K562 (cell line): ENCODE measurements at regions not wholly inside any gene's neighbourhood (a gene's known extent, or its start where the extent isn't known, plus 50 kb on each side); places are given as distances from the start of the nearest gene placed in this dataset.
A peak's percentile ranks its signal among the peaks of the same experiment; 100 is the strongest.

Experiments
- ATAC-seq: fragments of 200-7000 bp; cut with Tn5 transposase; 3 replicates; pipeline ENCODE4 v1.9.1; 2020; ENCODE audit warnings: moderate library complexity
- BruUV-seq: library from RNA; stranded (reverse); fragments of 400-500 nt; replicated peaks from 2 replicates; lab custom pipeline; 2021; lab: Mats Ljungman, UMichigan
- CTCF ChIA-PET: fragments of 300-600 bp; formaldehyde crosslinking; extraction: SDS; loops from one replicate; lab custom pipeline; 2021; ENCODE audit warnings: low intra/inter-chr PET ratio; lab: Yijun Ruan, JAX
- POLR2A ChIA-PET: fragments of 300-600, 350-650 bp; sonication (Branson Sonifier 250); formaldehyde crosslinking; extraction: SDS; loops from one replicate; lab custom pipeline; 2021; ENCODE audit warnings: antibody characterized with exemption, inconsistent platforms; lab: Yijun Ruan, JAX
- DNase-seq, 4 experiments: peaks; one replicate each; pipeline versions ENCODE4 v3.0.0 to v3.0.0-alpha.2; 2011 to 2018; ENCODE audit warnings: low spot score in 3 of 4, mixed read lengths in 3 of 4; ENCODE audit errors: extremely low read depth in 1 of 4
- FAIRE-seq: peaks from 2 replicates; lab custom pipeline; 2011; peaks lifted over from hg19 to GRCh38; lab: Jason Lieb, UNC
- H2AFZ ChIP-seq: 2 replicates; pipeline ENCODE4 v1.6.0; 2011; ENCODE audit warnings: low read depth, low read length, control low read depth, inconsistent platforms
- H3K27ac ChIP-seq: fragments of 200-600 bp; 3 replicates; pipeline ENCODE4 v1.8.0; 2011; ENCODE audit warnings: low read depth, mild to moderate bottlenecking, control low read depth, inconsistent platforms, low read length, moderate library complexity, mixed read lengths; ENCODE audit errors: extremely low read depth
- H3K27me3 ChIP-seq, 2 experiments: fragments of 300-600 bp in 1 of 2; 2 replicates in 1 of 2; 3 replicates in 1 of 2; pipeline versions ENCODE4 v1.6.0 to v1.8.0; 2011; ENCODE audit warnings: inconsistent platforms in 2 of 2, low read length in 2 of 2, mild to moderate bottlenecking in 1 of 2, mixed read lengths in 1 of 2, moderate library complexity in 1 of 2; ENCODE audit not compliant: control insufficient read depth in 2 of 2, insufficient read depth in 2 of 2
- H3K36me3 ChIP-seq: fragments of 300-600 bp; 3 replicates; pipeline ENCODE4 v1.8.0; 2011; ENCODE audit warnings: mild to moderate bottlenecking, low read length, inconsistent platforms; ENCODE audit not compliant: control insufficient read depth, insufficient read depth
- H3K4me1 ChIP-seq, 2 experiments: fragments of 200-600 bp in 1 of 2; replicated peaks in 1 of 2; 2 replicates in 1 of 2; 3 replicates in 1 of 2; pipeline versions ENCODE4 v1.5.1 to v1.8.0; 2011; ENCODE audit warnings: inconsistent platforms in 2 of 2, low read length in 2 of 2, mild to moderate bottlenecking in 1 of 2, mixed read lengths in 1 of 2, moderate library complexity in 1 of 2; ENCODE audit not compliant: control insufficient read depth in 2 of 2, insufficient read depth in 2 of 2
- H3K4me2 ChIP-seq: 2 replicates; pipeline ENCODE4 v1.6.1; 2011; ENCODE audit warnings: low read length, control low read depth, inconsistent platforms, mixed read lengths; ENCODE audit not compliant: insufficient read depth
- H3K4me3 ChIP-seq: fragments of 200-600 bp; sonication (generic), shearing (Covaris generic); 2 replicates; pipeline ENCODE4 v1.5.1; 2016; ENCODE audit warnings: control low read depth, inconsistent platforms
- H3K79me2 ChIP-seq: fragments of 200-600 bp; 3 replicates; pipeline ENCODE4 v1.8.0; 2011; ENCODE audit warnings: low read length, inconsistent platforms; ENCODE audit not compliant: control insufficient read depth, insufficient read depth
- H3K9ac ChIP-seq, 2 experiments: 2 replicates each; pipeline versions ENCODE4 v1.6.0 to v1.6.1; 2011; ENCODE audit warnings: low read depth in 2 of 2, low read length in 2 of 2, control low read depth in 1 of 2, inconsistent platforms in 1 of 2, mild to moderate bottlenecking in 1 of 2, mixed read lengths in 1 of 2; ENCODE audit not compliant: insufficient read depth in 1 of 2
- H3K9me1 ChIP-seq: one replicate; pipeline ENCODE4 v1.6.0; 2011; ENCODE audit warnings: inconsistent platforms, mild to moderate bottlenecking, low read length, moderate library complexity; ENCODE audit not compliant: control insufficient read depth, insufficient read depth
- H3K9me3 ChIP-seq: replicated peaks from 2 replicates; pipeline ENCODE4 v1.5.1; 2011; ENCODE audit warnings: low read depth, low read length, inconsistent platforms; ENCODE audit not compliant: control insufficient read depth, insufficient read depth
- H4K20me1 ChIP-seq: replicated peaks from 2 replicates; pipeline ENCODE4 v1.6.1; 2011; ENCODE audit warnings: low read length, inconsistent platforms, mixed read lengths; ENCODE audit not compliant: control insufficient read depth, insufficient read depth
- CCAR2 ChIP-seq: fragments of 200-400 bp; formaldehyde crosslinking; IDR thresholded peaks from 2 replicates; pipeline ENCODE4 v1.6.1; 2017; ENCODE audit warnings: mild to moderate bottlenecking, low read depth, low read length
- ESRRA ChIP-seq: fragments of 450-650 bp; IDR thresholded peaks from 2 replicates; pipeline ENCODE4 v1.6.1; 2014; ENCODE audit warnings: low read depth, mild to moderate bottlenecking, moderate library complexity, borderline replicate concordance
- EZH2 ChIP-seq: IDR thresholded peaks from 2 replicates; pipeline ENCODE4 v1.6.1; 2012; ENCODE audit warnings: low read depth, mild to moderate bottlenecking, inconsistent platforms, low read length, borderline replicate concordance
- HIVEP1 ChIP-seq: fragments of 250-450 bp; sonication (Bioruptor Pico); IDR thresholded peaks from 2 replicates; pipeline ENCODE4 v1.4.0; 2020; ENCODE audit warnings: mild to moderate bottlenecking
- ID3 ChIP-seq, 2 experiments: fragments of 250-450 bp in 1 of 2; fragments of 450-650 bp in 1 of 2; sonication (Bioruptor Pico) in 1 of 2; IDR thresholded peaks; 2 replicates each; pipeline versions ENCODE4 v1.6.1 to v1.8.0; 2016 to 2021; ENCODE audit warnings: mild to moderate bottlenecking in 2 of 2, moderate library complexity in 2 of 2, missing compliant biosample characterization in 1 of 2, missing genetic modification characterization in 1 of 2
- NFRKB ChIP-seq: fragments of 450-650 bp; IDR thresholded peaks from 2 replicates; pipeline ENCODE4 v1.6.1; 2016; ENCODE audit warnings: low read depth
- PHB ChIP-seq: fragments of 250-450 bp; sonication (Bioruptor Pico); IDR thresholded peaks from 2 replicates; pipeline ENCODE4 v1.5.0; 2021
- PHF8 ChIP-seq: fragments of 200-600 bp; sonication (generic); IDR thresholded peaks from 2 replicates; pipeline ENCODE4 v1.6.1; 2012; ENCODE audit warnings: mixed run types, mild to moderate bottlenecking, inconsistent platforms, low read length, moderate library complexity, borderline replicate concordance
- RBM25 ChIP-seq: fragments of 200-400 bp; formaldehyde crosslinking; IDR thresholded peaks from 2 replicates; pipeline ENCODE4 v1.6.1; 2018; ENCODE audit warnings: low read length, low read depth, moderate library complexity; ENCODE audit not compliant: severe bottlenecking
- SRSF3 ChIP-seq: fragments of 200-400 bp; formaldehyde crosslinking; IDR thresholded peaks from 2 replicates; pipeline ENCODE4 v1.6.1; 2016; ENCODE audit warnings: mild to moderate bottlenecking, low read length, moderate library complexity; ENCODE audit not compliant: insufficient read depth
- SUPT5H ChIP-seq: fragments of 450-650 bp; IDR thresholded peaks from 2 replicates; pipeline ENCODE4 v1.6.1; 2016
- TAL1 ChIP-seq: fragments of 450-650 bp; IDR thresholded peaks from 2 replicates; pipeline ENCODE4 v1.6.1; 2016; ENCODE audit warnings: mild to moderate bottlenecking
- ZNF146 ChIP-seq: IDR thresholded peaks from one replicate; pipeline ENCODE4 v1.6.1; 2018; ENCODE audit warnings: missing compliant biosample characterization; ENCODE audit not compliant: unreplicated experiment
- ZNF165 ChIP-seq: fragments of 250-450 bp; sonication (Bioruptor Pico); IDR thresholded peaks from 2 replicates; pipeline ENCODE4 v1.4.0; 2020; ENCODE audit warnings: borderline replicate concordance
- ZNF277 ChIP-seq: fragments of 250-450 bp; sonication (Bioruptor Pico); IDR thresholded peaks from 2 replicates; pipeline ENCODE4 v1.8.0; 2022; ENCODE audit warnings: inconsistent platforms, mild to moderate bottlenecking, moderate library complexity, borderline replicate concordance
- ZNF639 ChIP-seq, 2 experiments: fragments of 200-800 bp in 1 of 2; sonication (Bioruptor generic) in 1 of 2; sonication (generic) in 1 of 2; formaldehyde crosslinking in 1 of 2; IDR thresholded peaks in 1 of 2; conservative IDR thresholded peaks in 1 of 2; 2 replicates each; pipeline versions ENCODE4 v1.5.0 to v1.6.1; 2016 to 2020; ENCODE audit warnings: missing compliant biosample characterization in 1 of 2, missing genetic modification characterization in 1 of 2, missing genetic modification reagents in 1 of 2
- WGBS: fragments of 100-300 bp; shearing (Covaris generic); methylation state at CpG from one replicate; pipeline ENCODE4 v1.1.6; 2016; ENCODE audit warnings: low coverage, mixed read lengths; ENCODE audit not compliant: insufficient coverage; ENCODE audit errors: missing lambda C conversion rate; 5-methylcytosine and 5-hydroxymethylcytosine counted together
- in situ Hi-C: fragments of 300-500 bp; cut with MboI; formaldehyde crosslinking; loops from 4 replicates; pipeline ENCODE4 v1.15.0; 2018; ENCODE audit warnings: inconsistent platforms, mixed read lengths
- intact Hi-C: fragments of 100-400 bp; cut with micrococcal nuclease; formaldehyde crosslinking; loops from 2 replicates; pipeline ENCODE4 v1.14.2; 2022

- TF ChIP-seq RBM25: peak; percentile 85
- no peak for TF ChIP-seq PHF8
- TF ChIP-seq SUPT5H: no peak
- no peak for TF ChIP-seq PHB (CRISPR knock-in tag)
- no peak for TF ChIP-seq NFRKB
- TF ChIP-seq CCAR2: no peak
- TF ChIP-seq EZH2: no peak
- TF ChIP-seq ESRRA: no peak
- no peak for TF ChIP-seq ZNF277 (CRISPR knock-in tag)
- peak; percentile 91 for TF ChIP-seq ZNF146 (CRISPR knock-in tag)
- TF ChIP-seq TAL1: no peak
- no peak for TF ChIP-seq SRSF3
- no peak for TF ChIP-seq ZNF639 (CRISPR knock-in tag; conservative IDR thresholded peaks at IDR 0.05 in 1 of 2, IDR thresholded peaks at IDR 0.05 in 1 of 2)
- no peak for TF ChIP-seq ZNF165 (CRISPR knock-in tag)
- TF ChIP-seq HIVEP1 (CRISPR knock-in tag): no peak
- TF ChIP-seq ID3 (CRISPR knock-in tag; IDR thresholded peaks at IDR 0.05): no peak
- no peak for TF ChIP-seq ID3 (tag; IDR thresholded peaks at IDR 0.05)
- CTCF ChIA-PET: no interaction called here
- Histone ChIP-seq H3K4me3 (no peak overlapping the region), H3K4me2 (no peak overlapping the region), H3K9ac (no peak overlapping the region), H2AFZ (no peak overlapping the region), H3K9me3 (no peaks in the 10 kb centered on the region), H3K27ac (no peak overlapping the region), H3K36me3 (no peaks in the 10 kb centered on the region), H3K9me1 (no peaks in the 10 kb centered on the region), H4K20me1 (no peaks in the 10 kb centered on the region), H3K27me3 (peaks cover 0 to 4% of the 10 kb centered on the region in 2 experiments; a peak in 1 of 5 replicates), H3K79me2 (no peaks in the 10 kb centered on the region), H3K4me1 (no peaks in the 10 kb centered on the region)
- in situ Hi-C loops (no loop called here), intact Hi-C loops (no loop called here)
- 3% methylated on average over 4 of the region's 4 CpGs for WGBS
- no TSS peak for BruUV-seq
- POLR2A ChIA-PET: no interaction called here
- ATAC-seq (no peak), DNase-seq (no peak), FAIRE-seq (peak; percentile 62)
These were observed 845.3 kb downstream of the TYW1 start for GRCh38 chr7:67841896-67842295.
